ENCODE measurements at regions not wholly inside any gene's neighbourhood (a gene's known extent, or its start where the extent isn't known, plus 50 kb on each side); places are given as distances from the start of the nearest gene placed in this dataset.

- Histone ChIP-seq H3K36me3 (no peaks in the 10 kb centered on the region), H3K27ac (no peak overlapping the region), H3K9me3 (peaks cover 0 to 5% (median 0%) of the 10 kb centered on the region in 3 donors), H3K27me3 (no peaks in the 10 kb centered on the region), H3K4me1 (no peaks in the 10 kb centered on the region), H3K4me3 (no peak overlapping the region)
- no peak for TF ChIP-seq EP300 (IDR thresholded peaks at IDR 0.05)
- no peak for TF ChIP-seq POLR2AphosphoS5 (IDR thresholded peaks at IDR 0.05)
- TF ChIP-seq, protein P1, sequence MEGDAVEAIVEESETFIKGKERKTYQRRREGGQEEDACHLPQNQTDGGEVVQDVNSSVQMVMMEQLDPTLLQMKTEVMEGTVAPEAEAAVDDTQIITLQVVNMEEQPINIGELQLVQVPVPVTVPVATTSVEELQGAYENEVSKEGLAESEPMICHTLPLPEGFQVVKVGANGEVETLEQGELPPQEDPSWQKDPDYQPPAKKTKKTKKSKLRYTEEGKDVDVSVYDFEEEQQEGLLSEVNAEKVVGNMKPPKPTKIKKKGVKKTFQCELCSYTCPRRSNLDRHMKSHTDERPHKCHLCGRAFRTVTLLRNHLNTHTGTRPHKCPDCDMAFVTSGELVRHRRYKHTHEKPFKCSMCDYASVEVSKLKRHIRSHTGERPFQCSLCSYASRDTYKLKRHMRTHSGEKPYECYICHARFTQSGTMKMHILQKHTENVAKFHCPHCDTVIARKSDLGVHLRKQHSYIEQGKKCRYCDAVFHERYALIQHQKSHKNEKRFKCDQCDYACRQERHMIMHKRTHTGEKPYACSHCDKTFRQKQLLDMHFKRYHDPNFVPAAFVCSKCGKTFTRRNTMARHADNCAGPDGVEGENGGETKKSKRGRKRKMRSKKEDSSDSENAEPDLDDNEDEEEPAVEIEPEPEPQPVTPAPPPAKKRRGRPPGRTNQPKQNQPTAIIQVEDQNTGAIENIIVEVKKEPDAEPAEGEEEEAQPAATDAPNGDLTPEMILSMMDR (IDR thresholded peaks at IDR 0.05): no peak
- no peak for TF ChIP-seq POLR2A (IDR thresholded peaks at IDR 0.05)
- ATAC-seq: no peak
- WGBS, 2 donors (ENCODE audit: low coverage in 1 of 2): 50 to 73% methylated on average over 2 of the region's 2 CpGs
Observed at GRCh38 chr4:176413171-176413570, 93.4 kb downstream of the SPCS3 start.

GRCh38 chr4:176422001-176422400 is 102.2 kb downstream of the SPCS3 start:
- no peak overlapping the region for H3K4me3 ChIP-seq
- H3K27ac ChIP-seq: no peak overlapping the region
- no peaks in the 10 kb centered on the region for H3K27me3 ChIP-seq
- no peak for ATAC-seq
- 59 to 83% methylated on average over 1 of the region's 1 CpG for WGBS, 2 donors (ENCODE audit: low coverage in 1 of 2)
- H3K36me3 ChIP-seq: no peaks in the 10 kb centered on the region
- H3K4me1 ChIP-seq: no peaks in the 10 kb centered on the region
- no peak for TF ChIP-seq POLR2A (IDR thresholded peaks at IDR 0.05)
- TF ChIP-seq, protein P1 (IDR thresholded peaks at IDR 0.05): no peak
- TF ChIP-seq EP300 (IDR thresholded peaks at IDR 0.05): no peak
- no peak for TF ChIP-seq POLR2AphosphoS5 (IDR thresholded peaks at IDR 0.05)
- no peaks in the 10 kb centered on the region for H3K9me3 ChIP-seq

DNA sequence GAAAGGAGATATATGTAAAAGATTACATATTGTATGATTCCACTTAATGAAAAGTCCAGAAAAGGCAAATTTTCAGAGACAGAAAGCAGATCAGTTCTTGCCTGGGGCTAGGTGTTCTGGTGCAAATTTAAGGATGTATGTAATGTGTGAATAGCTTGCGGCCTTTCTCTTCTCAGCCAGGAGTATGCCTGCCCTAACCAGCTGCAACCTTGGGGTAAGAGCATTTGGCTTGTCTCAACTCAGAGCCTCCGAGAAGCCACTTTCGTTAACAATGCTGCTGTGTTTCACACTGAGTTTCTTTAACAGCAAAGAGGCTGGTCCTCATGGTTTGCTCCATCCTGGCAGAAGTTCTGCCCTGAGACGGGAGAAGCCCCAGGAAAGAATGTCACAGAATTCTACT is 102.7 kb downstream of the SPCS3 start:
- H3K9me3 ChIP-seq: no peaks in the 10 kb centered on the region
- TF ChIP-seq POLR2AphosphoS5 (IDR thresholded peaks at IDR 0.05): no peak
- TF ChIP-seq, protein P1 (IDR thresholded peaks at IDR 0.05): no peak
- no peak for TF ChIP-seq EP300 (IDR thresholded peaks at IDR 0.05)
- no peak for TF ChIP-seq POLR2A (IDR thresholded peaks at IDR 0.05)

DNA sequence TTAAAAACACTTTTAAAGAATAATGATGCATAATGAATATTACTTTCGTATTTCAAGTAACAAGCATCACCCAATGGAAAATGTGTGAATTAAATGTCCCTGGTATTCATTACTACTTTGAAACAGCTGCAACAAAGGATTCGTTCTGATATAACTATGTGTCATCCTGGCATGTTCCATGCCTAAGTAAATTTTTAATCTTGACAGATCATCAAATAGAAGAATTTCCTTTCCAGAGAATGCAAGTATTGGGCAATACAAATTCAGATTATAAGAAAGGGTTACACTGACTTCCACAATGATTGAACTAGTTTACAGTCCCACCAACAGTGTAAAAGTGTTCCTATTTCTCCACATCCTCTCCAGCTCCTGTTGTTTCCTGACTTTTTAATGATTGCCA is 105.3 kb downstream of the SPCS3 start:
- WGBS, 2 donors (ENCODE audit: low coverage in 1 of 2): 61 to 65% methylated on average over 2 of the region's 2 CpGs
- Histone ChIP-seq H3K9me3 (no peaks in the 10 kb centered on the region), H3K4me1 (no peaks in the 10 kb centered on the region), H3K4me3 (no peak overlapping the region), H3K36me3 (no peaks in the 10 kb centered on the region), H3K27me3 (no peaks in the 10 kb centered on the region), H3K27ac (no peak overlapping the region)
- TF ChIP-seq, protein P1 (IDR thresholded peaks at IDR 0.05): no peak
- TF ChIP-seq POLR2A (IDR thresholded peaks at IDR 0.05): no peak
- TF ChIP-seq POLR2AphosphoS5 (IDR thresholded peaks at IDR 0.05): no peak
- TF ChIP-seq EP300 (IDR thresholded peaks at IDR 0.05): no peak
- ATAC-seq: no peak

More for the DNA sequence above, 102.7 kb downstream of the SPCS3 start:
- ATAC-seq: no peak
- Histone ChIP-seq H3K27ac (no peak overlapping the region), H3K36me3 (no peaks in the 10 kb centered on the region), H3K27me3 (no peaks in the 10 kb centered on the region), H3K4me1 (no peaks in the 10 kb centered on the region), H3K4me3 (no peak overlapping the region)
- 100% methylated on average over 2 to 3 of the region's 4 CpGs for WGBS, 2 donors (ENCODE audit: low coverage in 1 of 2)

DNA sequence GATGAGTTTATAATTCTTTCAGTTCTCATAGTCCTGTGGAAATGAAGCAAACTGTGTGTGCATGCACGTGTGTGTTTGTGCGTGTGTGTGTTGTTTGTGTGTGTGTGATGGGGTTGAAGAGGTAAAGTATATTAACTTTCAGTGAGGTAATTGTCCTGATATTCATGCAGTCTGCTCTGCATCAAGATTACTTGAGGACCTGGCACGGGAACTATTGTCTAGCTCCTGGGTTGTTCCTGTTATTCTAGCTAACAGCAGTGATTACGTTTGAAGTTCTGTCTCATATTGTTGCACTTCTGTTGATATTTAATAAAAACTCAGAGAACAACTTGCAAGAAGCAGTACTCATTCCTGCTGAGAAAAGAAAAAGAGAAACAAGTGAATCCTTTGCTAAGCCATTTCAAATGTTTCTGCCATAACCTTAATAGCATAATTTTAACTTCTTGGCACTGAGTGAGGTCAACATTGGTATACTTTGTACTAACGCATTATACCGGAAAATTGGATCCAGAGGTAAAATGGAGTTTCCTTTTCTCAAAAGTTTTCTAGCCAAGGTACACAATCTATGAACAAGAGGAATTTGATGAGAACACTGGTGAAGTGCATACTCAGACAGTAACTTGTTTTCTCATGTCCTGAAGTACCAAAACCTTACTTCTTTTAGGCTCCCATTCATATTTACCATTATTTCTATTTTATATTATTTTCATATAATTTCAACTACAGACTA is 113.2 kb downstream of the SPCS3 start:
- TF ChIP-seq POLR2AphosphoS5 (IDR thresholded peaks at IDR 0.05) (no peak), POLR2A (IDR thresholded peaks at IDR 0.05) (no peak), EP300 (IDR thresholded peaks at IDR 0.05) (no peak)
- TF ChIP-seq, protein P1 (IDR thresholded peaks at IDR 0.05): no peak
- WGBS, 2 donors (ENCODE audit: low coverage in 1 of 2): 60 to 69% methylated on average over 6 of the region's 6 CpGs
- Histone ChIP-seq H3K9me3 (no peaks in the 10 kb centered on the region), H3K4me1 (no peaks in the 10 kb centered on the region), H3K4me3 (no peak overlapping the region), H3K36me3 (no peaks in the 10 kb centered on the region), H3K27ac (no peak overlapping the region), H3K27me3 (no peaks in the 10 kb centered on the region)
- no peak for ATAC-seq
